BE2C (cell line): ENCODE measurements at regions not wholly inside any gene's neighbourhood (a gene's known extent, or its start where the extent isn't known, plus 50 kb on each side); places are given as distances from the start of the nearest gene placed in this dataset.

Experiments
- DNase-seq: peaks from one replicate; pipeline ENCODE4 v3.0.0-alpha.2; 2020
- H3K27me3 ChIP-seq: fragments of 250-450 bp; sonication (Bioruptor Pico); 2 replicates; pipeline ENCODE4 v1.5.1; 2020; ENCODE audit warnings: mild to moderate bottlenecking
- H3K36me3 ChIP-seq: fragments of 250-450 bp; sonication (Bioruptor Pico); 2 replicates; pipeline ENCODE4 v1.5.1; 2020; ENCODE audit warnings: mild to moderate bottlenecking
- H3K4me1 ChIP-seq: fragments of 250-450 bp; sonication (Bioruptor Pico); 2 replicates; pipeline ENCODE4 v1.5.1; 2020
- H3K4me3 ChIP-seq: 2 replicates; pipeline ENCODE4 v1.5.1; 2011; ENCODE audit warnings: low read depth, low read length
- H3K9me3 ChIP-seq: fragments of 250-450 bp; sonication (Bioruptor Pico); 2 replicates; pipeline ENCODE4 v1.5.1; 2020
- TF ChIP-seq, protein P1 (sequence below): IDR thresholded peaks from 2 replicates; pipeline ENCODE4 v1.5.1; 2012; ENCODE audit warnings: mild to moderate bottlenecking, low read depth, low read length

DNA sequence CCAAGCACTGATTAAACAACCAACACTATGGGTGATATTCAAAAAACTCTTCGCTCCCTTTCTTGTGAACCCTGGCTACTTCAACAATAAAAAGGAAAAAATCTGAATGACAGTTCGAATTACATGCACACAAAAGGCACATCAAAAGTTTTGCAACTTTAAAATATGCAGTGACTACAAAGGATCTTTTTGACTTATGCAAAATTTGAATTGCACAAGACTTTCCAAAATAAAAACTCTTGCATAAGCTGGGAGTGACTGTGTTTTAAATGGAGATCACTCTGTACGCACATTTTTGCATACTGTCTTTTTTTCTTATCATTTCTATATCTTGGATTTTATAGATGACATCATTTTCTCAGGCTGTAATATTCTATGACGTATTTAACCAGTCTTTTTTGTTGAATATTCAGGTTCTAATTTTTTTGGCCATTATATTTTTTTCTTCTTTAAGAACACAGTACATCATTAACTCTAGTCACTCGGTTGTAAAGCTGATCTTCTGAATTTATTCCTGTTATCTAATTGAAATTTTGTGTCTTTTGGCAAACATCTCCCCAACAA lies 667.6 kb upstream of the TBX3 start:
- TF ChIP-seq, protein P1, sequence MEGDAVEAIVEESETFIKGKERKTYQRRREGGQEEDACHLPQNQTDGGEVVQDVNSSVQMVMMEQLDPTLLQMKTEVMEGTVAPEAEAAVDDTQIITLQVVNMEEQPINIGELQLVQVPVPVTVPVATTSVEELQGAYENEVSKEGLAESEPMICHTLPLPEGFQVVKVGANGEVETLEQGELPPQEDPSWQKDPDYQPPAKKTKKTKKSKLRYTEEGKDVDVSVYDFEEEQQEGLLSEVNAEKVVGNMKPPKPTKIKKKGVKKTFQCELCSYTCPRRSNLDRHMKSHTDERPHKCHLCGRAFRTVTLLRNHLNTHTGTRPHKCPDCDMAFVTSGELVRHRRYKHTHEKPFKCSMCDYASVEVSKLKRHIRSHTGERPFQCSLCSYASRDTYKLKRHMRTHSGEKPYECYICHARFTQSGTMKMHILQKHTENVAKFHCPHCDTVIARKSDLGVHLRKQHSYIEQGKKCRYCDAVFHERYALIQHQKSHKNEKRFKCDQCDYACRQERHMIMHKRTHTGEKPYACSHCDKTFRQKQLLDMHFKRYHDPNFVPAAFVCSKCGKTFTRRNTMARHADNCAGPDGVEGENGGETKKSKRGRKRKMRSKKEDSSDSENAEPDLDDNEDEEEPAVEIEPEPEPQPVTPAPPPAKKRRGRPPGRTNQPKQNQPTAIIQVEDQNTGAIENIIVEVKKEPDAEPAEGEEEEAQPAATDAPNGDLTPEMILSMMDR, result no peak
- Histone ChIP-seq H3K9me3 (no peaks in the 10 kb centered on the region), H3K4me3 (no peak overlapping the region), H3K4me1 (peaks cover 9% of the 10 kb centered on the region; the same call in 1 of the 2 replicates), H3K36me3 (no peaks in the 10 kb centered on the region), H3K27me3 (no peaks in the 10 kb centered on the region)
- DNase-seq, result no peak

DNA sequence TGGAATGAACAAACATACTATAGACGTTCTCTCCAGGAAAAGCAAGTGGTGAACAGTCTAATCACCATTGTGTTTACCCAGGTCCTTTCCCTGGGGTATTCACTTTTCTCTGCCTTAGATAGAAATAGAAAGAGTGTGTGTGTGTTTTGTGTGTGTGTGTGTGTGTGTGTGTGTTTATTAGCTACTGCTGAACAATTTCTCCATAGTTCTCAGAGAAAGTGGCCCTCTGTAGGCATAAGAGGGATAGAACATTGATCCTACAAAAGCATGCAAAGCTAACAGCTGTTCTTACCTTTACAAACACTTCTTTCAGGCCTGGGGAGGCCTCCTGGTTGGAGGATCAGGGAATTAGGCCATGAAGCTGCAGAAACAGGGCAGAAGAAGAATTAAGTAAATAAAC lies 665.7 kb upstream of the TBX3 start:
- Histone ChIP-seq H3K4me1 (peaks cover 9% of the 10 kb centered on the region; the same call in 1 of the 2 replicates), H3K4me3 (no peak overlapping the region), H3K9me3 (no peaks in the 10 kb centered on the region), H3K36me3 (no peaks in the 10 kb centered on the region), H3K27me3 (no peaks in the 10 kb centered on the region)
- DNase-seq, result no peak
- TF ChIP-seq, protein P1, result no peak

DNA sequence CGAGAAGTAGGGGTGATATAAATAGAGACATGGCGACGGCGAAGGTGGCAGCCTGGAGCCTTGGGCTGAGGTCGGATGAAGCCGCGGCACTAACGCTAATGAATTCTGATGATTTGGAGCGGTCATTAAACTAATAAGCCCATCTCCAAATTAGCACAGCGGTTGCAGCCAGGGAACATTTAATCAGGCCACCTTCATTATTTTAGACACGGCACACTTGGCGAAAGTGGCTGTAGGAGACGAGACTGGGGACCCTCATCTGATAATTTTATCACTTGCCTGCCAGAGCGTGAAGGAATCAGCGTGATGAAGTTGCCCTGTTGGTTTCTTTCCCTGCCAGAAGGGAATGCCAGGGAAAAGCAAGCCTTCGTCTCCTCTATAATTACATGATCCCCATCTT lies 664.3 kb upstream of the TBX3 start:
- no peaks in the 10 kb centered on the region for H3K27me3 ChIP-seq
- no peak overlapping the region for H3K4me3 ChIP-seq
- H3K4me1 ChIP-seq, result peaks cover 9% of the 10 kb centered on the region; the same call in 1 of the 2 replicates
- DNase-seq, result no peak
- H3K36me3 ChIP-seq, result no peaks in the 10 kb centered on the region
- H3K9me3 ChIP-seq, result no peaks in the 10 kb centered on the region
- TF ChIP-seq, protein P1, result no peak

DNA sequence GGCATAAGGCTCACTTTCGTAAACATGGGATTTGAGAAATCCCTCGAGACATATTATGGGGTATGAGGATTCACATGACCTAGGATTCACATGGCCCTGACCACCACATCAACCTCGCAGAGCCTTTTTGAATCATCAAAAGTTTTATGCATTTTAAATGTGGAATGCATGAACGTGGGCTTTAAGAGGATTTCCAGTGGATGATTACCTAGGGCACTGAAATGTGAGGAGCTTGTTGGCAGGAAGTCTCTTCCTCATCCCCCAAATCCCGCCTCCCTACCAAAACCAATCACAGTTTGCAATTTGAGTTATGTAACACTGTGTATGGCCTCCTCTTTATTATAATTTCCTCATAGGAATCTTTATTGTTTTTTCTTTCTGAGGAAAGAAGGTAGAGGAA lies 659.6 kb upstream of the TBX3 start:
- DNase-seq, result no peak
- no peaks in the 10 kb centered on the region for H3K27me3 ChIP-seq
- H3K9me3 ChIP-seq, result no peaks in the 10 kb centered on the region
- H3K4me3 ChIP-seq, result no peak overlapping the region
- TF ChIP-seq, protein P1, result no peak
- peaks cover 9% of the 10 kb centered on the region; the same call in 1 of the 2 replicates for H3K4me1 ChIP-seq
- no peaks in the 10 kb centered on the region for H3K36me3 ChIP-seq

DNA sequence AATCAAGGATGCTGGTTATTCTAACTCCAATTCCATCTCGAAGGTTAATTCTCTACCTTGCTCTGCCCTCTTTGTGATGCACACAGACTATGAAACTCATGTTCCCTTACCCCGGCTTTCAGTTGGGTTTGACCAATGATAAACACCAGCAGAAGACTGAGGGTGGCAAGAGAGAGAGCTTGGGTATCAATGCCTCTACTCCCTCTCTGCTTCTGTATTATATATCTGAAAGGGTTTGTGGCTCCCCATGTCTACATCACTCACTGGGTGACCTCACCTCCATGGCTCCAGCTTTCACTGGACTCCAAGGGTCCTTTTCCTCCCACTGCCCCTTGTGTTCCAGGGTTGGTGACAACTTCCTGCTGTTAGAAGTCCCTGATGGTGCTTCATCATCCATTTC lies 659.0 kb upstream of the TBX3 start:
- Histone ChIP-seq H3K4me1 (peaks cover 4% of the 10 kb centered on the region; the same call in 1 of the 2 replicates), H3K27me3 (no peaks in the 10 kb centered on the region), H3K9me3 (no peaks in the 10 kb centered on the region), H3K36me3 (no peaks in the 10 kb centered on the region), H3K4me3 (no peak overlapping the region)
- TF ChIP-seq, protein P1, result no peak
- no peak for DNase-seq

DNA sequence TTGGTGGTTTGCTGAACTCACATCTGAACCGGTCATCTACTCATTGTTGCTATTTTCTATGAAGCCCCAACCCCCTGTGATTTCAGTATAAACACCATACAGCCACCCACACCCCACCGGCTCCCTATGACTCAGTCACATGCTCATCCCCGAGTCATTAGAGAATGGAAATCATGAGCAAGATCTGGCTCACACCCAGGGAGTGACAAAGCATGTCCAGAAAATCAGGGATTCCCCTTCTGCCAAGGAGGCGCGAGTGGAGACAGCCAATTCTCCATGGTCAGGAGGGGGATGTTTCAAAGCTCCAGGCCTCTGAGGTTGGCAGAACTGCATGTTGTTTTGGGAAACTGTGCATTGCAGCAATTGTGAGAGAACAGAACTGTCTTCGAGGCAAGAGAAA lies 657.5 kb upstream of the TBX3 start:
- no peaks in the 10 kb centered on the region for H3K27me3 ChIP-seq
- no peak for DNase-seq
- peaks cover 9% of the 10 kb centered on the region; the same call in 1 of the 2 replicates for H3K4me1 ChIP-seq

More for the DNA sequence above, 657.5 kb upstream of the TBX3 start:
- H3K36me3 ChIP-seq, result no peaks in the 10 kb centered on the region
- TF ChIP-seq, protein P1, result no peak
- no peak overlapping the region for H3K4me3 ChIP-seq
- no peaks in the 10 kb centered on the region for H3K9me3 ChIP-seq
